Activated naive CD4-positive, alpha-beta T cell treated with anti-CD3 and anti-CD28 coated beads for 36 hours (primary cell): ENCODE measurements at regions not wholly inside any gene's neighbourhood (a gene's known extent, or its start where the extent isn't known, plus 50 kb on each side); places are given as distances from the start of the nearest gene placed in this dataset.
"Not testable (repeated sequence)": the region's sequence is repeated elsewhere in the genome, so short reads cannot be mapped to it uniquely, and the experiment has no call there.

ENCODE experiments used
- CTCF ChIA-PET: fragments of 350-600 bp; sonication (Branson Sonifier 250); formaldehyde crosslinking; loops from one replicate; lab custom pipeline; 2021; ENCODE audit warnings: antibody characterized with exemption; lab: Charles Lee
- DNase-seq: peaks from one replicate; pipeline ENCODE4 v3.0.0-alpha.2; 2020
- H3K27ac Mint-ChIP-seq: one replicate; pipeline ENCODE4 v1.8.0; 2021; ENCODE audit warnings: mild to moderate bottlenecking, mixed read lengths
- H3K27me3 Mint-ChIP-seq: one replicate; pipeline ENCODE4 v1.8.0; 2021; ENCODE audit warnings: low read depth, mixed read lengths
- H3K36me3 Mint-ChIP-seq: one replicate; pipeline ENCODE4 v1.8.0; 2021; ENCODE audit warnings: low read depth, mixed read lengths
- H3K4me1 Mint-ChIP-seq: one replicate; pipeline ENCODE4 v1.8.0; 2021; ENCODE audit warnings: low read depth, mixed read lengths
- H3K4me3 Mint-ChIP-seq: one replicate; pipeline ENCODE4 v1.8.0; 2021; ENCODE audit warnings: mild to moderate bottlenecking, moderate library complexity, mixed read lengths
- H3K9me3 Mint-ChIP-seq: one replicate; pipeline ENCODE4 v1.8.0; 2021; ENCODE audit warnings: mixed read lengths
- intact Hi-C: fragments of 100-400 bp; cut with micrococcal nuclease; formaldehyde crosslinking; loops from one replicate; pipeline ENCODE4 v1.15.1; 2023

DNA sequence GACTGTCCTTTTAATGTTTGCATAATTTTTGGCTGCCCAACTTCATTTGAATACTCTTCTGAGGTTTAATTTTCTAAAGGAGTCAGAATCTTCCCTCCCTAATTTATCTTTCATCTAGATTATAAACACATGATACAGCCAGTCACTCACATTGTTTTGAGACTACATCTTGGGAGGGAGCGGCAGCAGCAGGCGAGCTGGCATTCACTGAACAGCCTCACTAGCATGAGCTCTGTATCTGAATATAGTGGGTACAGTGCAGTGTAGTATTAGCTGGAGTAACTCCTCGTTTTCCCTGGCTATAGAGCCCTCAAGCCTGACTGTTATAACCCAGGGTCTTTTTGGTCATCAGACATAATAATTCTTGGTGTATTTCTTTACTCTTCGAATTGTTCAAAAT lies 969.2 kb upstream of the COX7C start:
- intact Hi-C loops = no loop called here
- H3K9me3 Mint-ChIP-seq = peaks cover 1% of the 10 kb centered on the region
- CTCF ChIA-PET = no interaction called here
- H3K4me3 Mint-ChIP-seq = no peak overlapping the region
- H3K36me3 Mint-ChIP-seq = no peaks in the 10 kb centered on the region
- H3K4me1 Mint-ChIP-seq = no peaks in the 10 kb centered on the region
- no peaks in the 10 kb centered on the region for H3K27me3 Mint-ChIP-seq
- H3K27ac Mint-ChIP-seq = no peak overlapping the region
- no peak for DNase-seq

DNA sequence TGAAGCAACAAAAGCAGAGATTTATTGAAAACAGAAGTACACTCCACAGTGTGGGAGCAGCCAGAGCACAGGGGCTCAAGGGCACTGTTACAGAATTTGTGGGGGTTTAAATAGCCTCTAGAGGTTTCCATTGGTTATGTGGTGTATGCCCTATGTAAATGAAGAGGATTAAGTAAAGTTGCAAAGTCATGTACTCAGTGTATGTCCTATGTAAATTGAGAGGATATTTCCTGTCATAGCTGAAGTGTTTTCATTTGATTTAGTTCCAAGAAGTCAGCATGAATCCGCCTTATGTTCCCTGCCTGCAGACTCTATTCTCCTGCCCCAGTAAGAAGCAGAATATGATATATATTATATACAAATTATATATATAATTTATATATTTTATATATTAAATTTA lies 966.0 kb upstream of the COX7C start:
- CTCF ChIA-PET = no interaction called here
- no peak overlapping the region for H3K4me3 Mint-ChIP-seq
- intact Hi-C loops = no loop called here
- H3K9me3 Mint-ChIP-seq = peaks cover 17% of the 10 kb centered on the region
- H3K27ac Mint-ChIP-seq = no peak overlapping the region
- no peaks in the 10 kb centered on the region for H3K4me1 Mint-ChIP-seq
- no peaks in the 10 kb centered on the region for H3K36me3 Mint-ChIP-seq
- no peak for DNase-seq
- H3K27me3 Mint-ChIP-seq = no peaks in the 10 kb centered on the region

DNA sequence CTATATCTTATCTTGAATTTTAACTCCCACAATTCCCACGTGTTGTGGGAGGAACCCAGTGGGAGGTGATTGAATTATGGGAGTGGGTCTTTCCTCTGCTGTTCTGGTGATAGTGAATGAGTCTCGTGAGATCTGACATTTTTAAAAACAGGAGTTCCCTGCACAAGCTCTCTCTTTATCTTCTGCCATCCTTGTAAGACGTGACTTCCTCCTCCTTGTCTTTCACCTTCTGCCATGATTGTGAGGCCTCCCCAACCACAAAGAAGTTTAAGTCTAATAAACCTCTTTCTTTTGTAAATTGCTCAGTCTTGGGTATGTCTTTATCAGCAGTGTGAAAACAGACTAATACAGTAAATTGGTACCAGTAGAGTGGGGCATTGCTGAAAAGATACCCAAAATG lies 963.6 kb upstream of the COX7C start:
- H3K4me3 Mint-ChIP-seq, H3K27me3 Mint-ChIP-seq, CTCF ChIA-PET, H3K4me1 Mint-ChIP-seq, DNase-seq, H3K36me3 Mint-ChIP-seq, H3K27ac Mint-ChIP-seq, intact Hi-C loops: not testable (repeated sequence)
- peaks cover 20% of the 10 kb centered on the region for H3K9me3 Mint-ChIP-seq

DNA sequence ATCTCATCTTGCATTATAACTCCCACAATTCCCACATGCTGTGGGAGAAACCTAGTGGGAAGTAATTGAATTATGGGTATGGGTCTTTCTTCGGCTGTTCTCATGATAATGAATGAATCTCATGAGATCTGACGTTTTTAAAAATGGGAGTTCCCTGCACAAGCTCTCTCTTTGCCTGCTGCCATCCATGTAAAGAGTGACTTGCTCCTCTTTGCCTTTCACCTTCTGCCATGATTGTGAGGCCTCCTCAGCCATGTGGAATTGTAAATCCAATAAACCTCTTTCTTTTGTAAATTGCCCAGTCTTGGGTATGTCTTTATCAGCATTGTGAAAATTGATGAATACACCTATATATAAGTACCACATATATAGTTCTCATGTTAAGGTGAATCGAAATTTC lies 961.7 kb upstream of the COX7C start:
- intact Hi-C loops = no loop called here

DNA sequence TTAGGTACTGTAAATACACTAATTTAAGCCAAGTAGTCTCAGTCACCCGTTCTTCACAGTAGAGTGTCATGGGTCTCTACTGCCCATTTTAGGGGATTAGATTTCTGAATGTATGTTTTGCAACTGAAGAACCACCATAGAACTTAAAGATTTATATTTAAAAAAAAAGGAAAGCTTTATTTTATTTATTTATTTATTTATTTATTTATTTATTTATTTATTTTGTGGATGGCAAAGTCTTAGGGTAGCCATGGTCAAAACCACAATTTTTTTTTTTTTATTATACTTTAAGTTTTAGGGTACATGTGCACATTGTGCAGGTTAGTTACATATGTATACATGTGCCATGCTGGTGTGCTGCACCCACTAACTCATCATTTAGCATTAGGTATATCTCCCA lies 960.4 kb upstream of the COX7C start:
- CTCF ChIA-PET, intact Hi-C loops, H3K4me3 Mint-ChIP-seq, DNase-seq, H3K27ac Mint-ChIP-seq, H3K27me3 Mint-ChIP-seq, H3K4me1 Mint-ChIP-seq, H3K36me3 Mint-ChIP-seq: not testable (repeated sequence)
- peaks cover 20% of the 10 kb centered on the region for H3K9me3 Mint-ChIP-seq

More for the DNA sequence above, 961.7 kb upstream of the COX7C start:
- Mint-ChIP-seq H3K27me3 (no peaks in the 10 kb centered on the region), H3K4me1 (no peaks in the 10 kb centered on the region), H3K27ac (no peak overlapping the region), H3K9me3 (peaks cover 18% of the 10 kb centered on the region), H3K4me3 (no peak overlapping the region), H3K36me3 (no peaks in the 10 kb centered on the region)
- CTCF ChIA-PET = no interaction called here
- no peak for DNase-seq

DNA sequence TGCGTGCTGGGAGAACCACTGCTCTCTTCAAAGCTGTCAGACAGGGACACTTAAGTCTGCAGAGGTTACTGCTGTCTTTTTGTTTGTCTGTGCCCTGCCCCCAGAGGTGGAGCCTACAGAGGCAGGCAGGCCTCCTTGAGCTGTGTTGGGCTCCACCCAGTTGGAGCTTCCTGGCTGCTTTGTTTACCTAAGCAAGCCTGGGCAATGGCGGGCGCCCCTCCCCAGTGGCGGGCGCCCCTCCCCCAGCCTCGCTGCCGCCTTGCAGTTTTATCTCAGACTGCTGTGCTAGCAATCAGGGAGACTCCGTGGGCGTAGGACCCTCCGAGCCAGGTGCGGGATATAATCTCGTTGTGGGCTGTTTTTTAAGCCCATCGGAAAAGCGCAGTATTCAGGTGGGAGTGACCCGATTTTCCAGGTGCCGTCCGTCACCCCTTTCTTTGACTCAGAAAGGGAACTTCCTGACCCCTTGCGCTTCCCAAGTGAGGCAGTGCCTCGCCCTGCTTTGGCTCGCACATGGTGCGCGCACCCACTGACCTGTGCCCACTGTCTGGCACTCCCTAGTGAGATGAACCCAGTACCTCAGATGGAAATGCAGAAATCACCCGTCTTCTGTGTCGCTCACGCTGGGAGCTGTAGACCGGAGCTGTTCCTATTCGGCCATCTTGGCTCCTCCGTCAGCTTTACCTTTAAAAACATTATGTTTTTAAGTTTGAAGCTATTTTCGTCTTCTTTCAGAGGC lies 954.6 kb upstream of the COX7C start:
- H3K27me3 Mint-ChIP-seq, H3K9me3 Mint-ChIP-seq, H3K36me3 Mint-ChIP-seq, CTCF ChIA-PET, DNase-seq, intact Hi-C loops, H3K27ac Mint-ChIP-seq, H3K4me1 Mint-ChIP-seq, H3K4me3 Mint-ChIP-seq: not testable (repeated sequence)

DNA sequence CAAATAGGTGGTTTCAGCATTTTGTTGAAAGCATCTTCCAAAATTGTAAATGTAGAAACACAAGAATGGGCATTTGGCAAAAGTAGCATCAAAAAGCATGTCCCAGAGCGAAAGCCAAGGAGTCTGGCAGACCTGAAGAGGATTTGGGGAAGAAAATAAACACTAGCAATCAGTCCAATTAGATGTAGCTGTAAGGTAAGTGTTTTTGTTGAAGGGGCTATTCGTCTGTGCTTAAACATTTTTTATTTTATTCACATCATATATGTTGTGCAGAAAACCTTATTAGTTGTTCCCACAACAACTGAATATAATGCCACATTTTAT lies 954.1 kb upstream of the COX7C start:
- no peak overlapping the region for H3K4me3 Mint-ChIP-seq
- H3K4me1 Mint-ChIP-seq = no peaks in the 10 kb centered on the region
- H3K36me3 Mint-ChIP-seq = no peaks in the 10 kb centered on the region
- peaks cover 2% of the 10 kb centered on the region for H3K9me3 Mint-ChIP-seq
- no peaks in the 10 kb centered on the region for H3K27me3 Mint-ChIP-seq
- no peak overlapping the region for H3K27ac Mint-ChIP-seq
- intact Hi-C loops = no loop called here
- CTCF ChIA-PET = no interaction called here
- no peak for DNase-seq

DNA sequence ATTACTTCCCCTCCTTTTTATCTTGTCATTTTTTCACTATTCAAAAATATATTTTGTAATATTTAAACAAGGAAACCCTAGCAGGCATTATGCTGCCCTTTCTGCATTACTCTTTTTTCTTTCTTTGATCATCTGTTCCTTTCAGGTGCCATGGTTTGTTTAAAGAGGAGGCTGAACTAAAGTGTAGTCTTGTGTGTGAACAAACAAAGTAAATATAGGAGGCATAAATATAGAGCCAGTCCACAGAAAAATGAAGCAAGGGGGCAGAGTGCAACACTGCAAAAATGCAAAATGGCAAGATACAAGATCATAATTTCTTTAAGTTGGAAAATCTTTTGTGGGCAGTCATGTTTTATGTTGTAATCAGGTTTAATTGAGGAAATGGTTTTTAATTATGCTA lies 947.3 kb upstream of the COX7C start:
- H3K27ac Mint-ChIP-seq = no peak overlapping the region
- DNase-seq = no peak
- intact Hi-C loops = no loop called here
- no peak overlapping the region for H3K4me3 Mint-ChIP-seq
- H3K4me1 Mint-ChIP-seq = no peaks in the 10 kb centered on the region
- no peaks in the 10 kb centered on the region for H3K9me3 Mint-ChIP-seq
- no peaks in the 10 kb centered on the region for H3K36me3 Mint-ChIP-seq
- no peaks in the 10 kb centered on the region for H3K27me3 Mint-ChIP-seq
- CTCF ChIA-PET = no interaction called here

DNA sequence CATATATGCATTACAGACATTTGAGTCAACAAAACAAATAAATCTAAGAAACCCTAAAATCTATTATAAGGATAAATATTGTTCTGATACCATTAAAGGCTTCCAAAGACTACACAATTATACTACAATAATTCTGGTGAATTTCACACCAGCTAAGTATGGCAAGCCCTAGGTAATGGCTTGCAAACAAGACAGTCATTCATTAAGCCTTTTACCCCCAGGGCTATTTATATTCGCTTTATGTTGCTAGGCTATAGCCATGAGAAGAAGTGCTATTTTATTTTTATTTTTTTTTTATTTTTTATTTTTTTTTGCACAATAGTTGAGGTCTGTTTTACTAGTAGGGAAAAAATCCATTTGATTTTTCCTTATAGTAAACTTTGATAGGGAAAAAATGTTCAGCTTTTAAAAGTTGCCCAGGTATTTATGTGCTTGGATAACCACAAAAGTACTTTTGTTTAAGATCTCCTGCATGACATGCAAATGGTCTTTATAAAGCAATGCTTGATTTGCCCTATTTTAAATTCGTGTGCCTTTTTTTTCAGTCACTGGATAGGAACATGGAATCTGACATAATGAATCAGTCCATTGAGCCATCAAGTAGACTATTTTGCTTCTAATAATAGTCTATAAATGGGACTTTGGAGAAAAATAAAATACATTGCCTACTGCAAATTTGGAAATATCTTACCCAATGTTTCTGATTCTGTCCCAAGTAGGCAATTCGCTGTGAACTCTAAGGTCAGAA lies 946.3 kb upstream of the COX7C start:
- Mint-ChIP-seq H3K4me3 (no peak overlapping the region), H3K4me1 (no peaks in the 10 kb centered on the region), H3K27ac (no peak overlapping the region), H3K36me3 (no peaks in the 10 kb centered on the region), H3K27me3 (no peaks in the 10 kb centered on the region), H3K9me3 (no peaks in the 10 kb centered on the region)
- CTCF ChIA-PET = interaction anchor here (0.7 kb wide), 1 partner anchor 1744 kb away, joined by 3 read pairs; no protein-coding TSS in a partner anchor
- no peak for DNase-seq
- intact Hi-C loops = no loop called here

DNA sequence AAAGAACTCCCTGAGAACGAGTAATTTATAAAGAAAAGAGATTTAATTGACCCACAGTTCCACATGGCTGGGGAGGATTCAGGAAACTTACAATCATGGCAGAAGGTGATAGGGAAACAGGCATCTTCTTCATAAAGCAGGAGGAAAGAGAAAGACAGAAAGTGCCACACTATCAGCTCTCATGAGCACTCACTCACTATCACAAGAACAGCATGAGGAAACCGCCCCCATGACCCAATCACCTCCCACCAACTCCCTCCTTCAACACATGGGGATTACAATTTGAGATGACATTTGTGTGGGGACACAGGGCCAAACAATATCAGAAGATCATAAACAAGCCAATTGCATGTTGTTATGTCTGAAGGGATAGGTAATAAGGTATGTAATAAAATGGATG lies 935.9 kb upstream of the COX7C start:
- Mint-ChIP-seq H3K4me3 (no peak overlapping the region), H3K36me3 (no peaks in the 10 kb centered on the region), H3K9me3 (no peaks in the 10 kb centered on the region), H3K4me1 (no peaks in the 10 kb centered on the region), H3K27ac (no peak overlapping the region), H3K27me3 (no peaks in the 10 kb centered on the region)
- DNase-seq = no peak
- intact Hi-C loops = no loop called here
- CTCF ChIA-PET = no interaction called here

DNA sequence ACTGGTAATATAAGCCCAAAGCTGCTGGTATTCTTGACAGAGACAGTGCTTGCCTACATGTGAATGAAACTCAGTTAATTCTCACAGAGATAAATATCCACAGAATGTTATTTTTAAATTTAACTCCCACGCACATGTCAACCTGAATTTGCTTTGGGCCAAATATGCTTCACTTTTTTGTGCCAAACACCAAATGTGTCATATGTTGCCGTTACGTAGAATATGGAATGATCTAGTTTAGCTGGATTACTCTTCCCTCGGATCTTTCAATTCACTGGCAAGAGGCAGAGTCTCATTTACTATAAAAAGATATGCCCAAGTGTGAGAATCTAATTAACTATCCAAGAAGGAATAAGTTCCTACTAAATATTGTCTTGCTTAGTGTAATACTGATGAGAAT lies 933.4 kb upstream of the COX7C start:
- no peaks in the 10 kb centered on the region for H3K27me3 Mint-ChIP-seq
- no peaks in the 10 kb centered on the region for H3K9me3 Mint-ChIP-seq
- no peaks in the 10 kb centered on the region for H3K36me3 Mint-ChIP-seq
- intact Hi-C loops = no loop called here
- CTCF ChIA-PET = no interaction called here
- no peak for DNase-seq
- H3K4me3 Mint-ChIP-seq = no peak overlapping the region
- H3K4me1 Mint-ChIP-seq = no peaks in the 10 kb centered on the region
- H3K27ac Mint-ChIP-seq = no peak overlapping the region

DNA sequence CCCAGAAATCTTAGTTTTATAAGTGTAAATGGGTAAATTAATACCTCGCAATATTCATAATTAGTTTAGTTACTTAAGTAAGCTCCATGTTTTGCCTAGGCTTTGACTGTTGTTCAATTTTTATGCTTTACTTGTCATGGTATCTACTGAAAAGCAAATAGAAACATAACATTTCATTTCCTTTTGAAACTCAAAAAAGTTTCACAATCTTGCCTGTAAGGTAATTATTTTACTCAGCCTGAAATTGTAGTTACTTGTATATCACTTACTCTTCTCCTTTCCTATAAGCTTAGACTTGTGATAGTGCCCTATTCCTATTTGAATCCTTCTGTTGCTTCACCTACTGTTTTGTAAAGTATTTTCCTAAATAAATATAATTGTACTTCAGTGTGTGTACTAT lies 914.4 kb upstream of the COX7C start:
- intact Hi-C loops = no loop called here
- CTCF ChIA-PET = no interaction called here
- DNase-seq = no peak
- no peak overlapping the region for H3K4me3 Mint-ChIP-seq
- no peaks in the 10 kb centered on the region for H3K27me3 Mint-ChIP-seq
- H3K4me1 Mint-ChIP-seq = no peaks in the 10 kb centered on the region
- H3K9me3 Mint-ChIP-seq = peaks cover 2% of the 10 kb centered on the region
- no peak overlapping the region for H3K27ac Mint-ChIP-seq
- no peaks in the 10 kb centered on the region for H3K36me3 Mint-ChIP-seq

DNA sequence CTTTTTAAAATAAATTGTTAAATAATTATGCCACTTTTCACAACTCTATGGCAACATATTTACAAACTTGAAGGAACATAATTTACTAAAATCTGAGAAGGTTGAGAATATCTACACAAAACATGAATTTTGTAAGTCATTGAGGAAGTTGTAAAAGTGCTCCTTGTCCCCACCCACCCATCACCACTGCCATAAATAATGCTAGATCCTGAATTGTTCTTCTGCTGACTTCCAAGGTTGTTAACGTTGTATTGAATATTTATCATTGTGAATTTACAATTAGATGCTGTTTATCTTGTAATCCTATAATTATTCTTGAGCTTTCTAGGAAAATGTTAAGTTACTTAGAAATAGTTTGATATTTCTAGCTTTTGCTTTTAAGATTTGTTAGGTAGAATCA lies 908.0 kb upstream of the COX7C start:
- no peak overlapping the region for H3K4me3 Mint-ChIP-seq
- peaks cover 5% of the 10 kb centered on the region for H3K9me3 Mint-ChIP-seq
- no peak for DNase-seq
- CTCF ChIA-PET = no interaction called here
- intact Hi-C loops = no loop called here
- H3K36me3 Mint-ChIP-seq = no peaks in the 10 kb centered on the region
- no peak overlapping the region for H3K27ac Mint-ChIP-seq
- H3K27me3 Mint-ChIP-seq = no peaks in the 10 kb centered on the region
- H3K4me1 Mint-ChIP-seq = no peaks in the 10 kb centered on the region
